Suppressor macrophage (primary cell): ENCODE measurements at regions not wholly inside any gene's neighbourhood (a gene's known extent, or its start where the extent isn't known, plus 50 kb on each side); places are given as distances from the start of the nearest gene placed in this dataset.

Experiments used
- DNase-seq, 4 experiments: peaks; one replicate each; pipeline ENCODE4 v3.0.0-alpha.2; 2020 to 2022

- no peak for DNase-seq
Observed at GRCh38 chr2:221676566-221677172, 104.6 kb upstream of the EPHA4 start.

- no peak for DNase-seq
Observed at GRCh38 chr2:221675201-221675908, 103.3 kb upstream of the EPHA4 start.

GRCh38 chr2:221674446-221674845 is 102.3 kb upstream of the EPHA4 start:
- no peak for DNase-seq

- DNase-seq, result no peak
Observed at GRCh38 chr2:221673248-221673647, 101.1 kb upstream of the EPHA4 start.

- DNase-seq, result no peak
Observed at GRCh38 chr2:221671515-221671914, 99.4 kb upstream of the EPHA4 start.

GRCh38 chr2:221662689-221663391 is 90.7 kb upstream of the EPHA4 start:
- DNase-seq, result no peak

- no peak for DNase-seq
Observed at GRCh38 chr2:221657806-221658205, 85.7 kb upstream of the EPHA4 start.

GRCh38 chr2:221655300-221655699 is 83.2 kb upstream of the EPHA4 start:
- DNase-seq, result no peak

- DNase-seq, result no peak
Observed at GRCh38 chr2:221653182-221653581, 81.1 kb upstream of the EPHA4 start.

GRCh38 chr2:221649051-221649775 is 77.1 kb upstream of the EPHA4 start:
- DNase-seq, result no peak

- DNase-seq, result no peak
Observed at GRCh38 chr2:221642447-221642846, 70.3 kb upstream of the EPHA4 start.

GRCh38 chr2:221641181-221641871 is 69.2 kb upstream of the EPHA4 start:
- DNase-seq, result no peak

GRCh38 chr2:221640686-221641085 is 68.6 kb upstream of the EPHA4 start:
- DNase-seq, result no peak

- no peak for DNase-seq
Observed at GRCh38 chr2:221637851-221638250, 65.7 kb upstream of the EPHA4 start.

- no peak for DNase-seq
Observed at GRCh38 chr2:221635949-221636348, 63.8 kb upstream of the EPHA4 start.

- DNase-seq, result no peak
Observed at GRCh38 chr2:221629468-221629867, 57.4 kb upstream of the EPHA4 start.

GRCh38 chr2:221624475-221624874 is 52.4 kb upstream of the EPHA4 start:
- DNase-seq, result no peak
